Calu3 (cell line): ENCODE measurements at regions not wholly inside any gene's neighbourhood (a gene's known extent, or its start where the extent isn't known, plus 50 kb on each side); places are given as distances from the start of the nearest gene placed in this dataset.

ENCODE experiments used
- BruUV-seq: library from RNA; stranded (reverse); fragments of 400-500 nt; replicated peaks from 2 replicates; lab custom pipeline; 2021; lab: Mats Ljungman, UMichigan
- CTCF ChIA-PET: fragments of 300-600 bp; sonication (Branson Sonifier 250); formaldehyde crosslinking; loops from one replicate; lab custom pipeline; 2022; ENCODE audit warnings: antibody characterized with exemption; lab: Charles Lee
- DNase-seq: peaks from one replicate; pipeline ENCODE4 v3.0.0; 2022
- H3K27ac Mint-ChIP-seq: one replicate; pipeline ENCODE4 v1.8.0; 2022; ENCODE audit warnings: mixed read lengths; ENCODE audit not compliant: unreplicated experiment
- H3K27me3 Mint-ChIP-seq: one replicate; pipeline ENCODE4 v1.8.0; 2022; ENCODE audit warnings: mixed read lengths; ENCODE audit not compliant: unreplicated experiment
- H3K36me3 Mint-ChIP-seq: one replicate; pipeline ENCODE4 v1.8.0; 2022; ENCODE audit warnings: mild to moderate bottlenecking, moderate library complexity, mixed read lengths; ENCODE audit not compliant: insufficient read depth, unreplicated experiment
- H3K4me1 Mint-ChIP-seq: one replicate; pipeline ENCODE4 v1.8.0; 2022; ENCODE audit warnings: mild to moderate bottlenecking, low read depth, mixed read lengths; ENCODE audit not compliant: unreplicated experiment
- H3K4me3 Mint-ChIP-seq: one replicate; pipeline ENCODE4 v1.8.0; 2022; ENCODE audit warnings: mild to moderate bottlenecking, low read depth, moderate library complexity, mixed read lengths; ENCODE audit not compliant: unreplicated experiment
- H3K9me3 Mint-ChIP-seq: one replicate; pipeline ENCODE4 v1.8.0; 2022; ENCODE audit warnings: low read depth, mixed read lengths; ENCODE audit not compliant: unreplicated experiment
- CTCF ChIP-seq: fragments of 200-600 bp; IDR thresholded peaks from one replicate; pipeline ENCODE4 v1.8.0; 2022; ENCODE audit warnings: antibody characterized with exemption; ENCODE audit not compliant: unreplicated experiment
- intact Hi-C: fragments of 100-400 bp; cut with micrococcal nuclease; formaldehyde crosslinking; loops from one replicate; pipeline ENCODE4 v1.10.0; 2022; ENCODE audit not compliant: unreplicated experiment

GRCh38 chr14:100671386-100671901, 55.2 kb upstream of the DLK1 start:
- Mint-ChIP-seq H3K4me1 (peaks cover 19% of the 10 kb centered on the region), H3K27me3 (peaks cover 71% of the 10 kb centered on the region), H3K27ac (no peak overlapping the region), H3K4me3 (no peak overlapping the region), H3K36me3 (no peaks in the 10 kb centered on the region), H3K9me3 (no peaks in the 10 kb centered on the region)
- BruUV-seq = no TSS peak
- TF ChIP-seq CTCF = no peak
- CTCF ChIA-PET = no interaction called here
- intact Hi-C loops = no loop called here
- no peak for DNase-seq

GRCh38 chr14:100671906-100672305, 54.8 kb upstream of the DLK1 start:
- peaks cover 22% of the 10 kb centered on the region for H3K4me1 Mint-ChIP-seq
- H3K9me3 Mint-ChIP-seq = no peaks in the 10 kb centered on the region
- no peak overlapping the region for H3K27ac Mint-ChIP-seq
- intact Hi-C loops = no loop called here
- H3K27me3 Mint-ChIP-seq = peaks cover 66% of the 10 kb centered on the region
- BruUV-seq = no TSS peak
- TF ChIP-seq CTCF = no peak
- no peak for DNase-seq
- H3K36me3 Mint-ChIP-seq = no peaks in the 10 kb centered on the region
- H3K4me3 Mint-ChIP-seq = no peak overlapping the region
- CTCF ChIA-PET = no interaction called here

- no peaks in the 10 kb centered on the region for H3K36me3 Mint-ChIP-seq
- no peak overlapping the region for H3K27ac Mint-ChIP-seq
- no peak overlapping the region for H3K4me3 Mint-ChIP-seq
- no peaks in the 10 kb centered on the region for H3K9me3 Mint-ChIP-seq
- intact Hi-C loops = no loop called here
- H3K27me3 Mint-ChIP-seq = peaks cover 56% of the 10 kb centered on the region
- DNase-seq = peak; percentile 53
- TF ChIP-seq CTCF = no peak
- no TSS peak for BruUV-seq
- H3K4me1 Mint-ChIP-seq = peaks cover 22% of the 10 kb centered on the region
- CTCF ChIA-PET = no interaction called here
These were observed 53.4 kb upstream of the DLK1 start for GRCh38 chr14:100673085-100673806.

GRCh38 chr14:100673807-100674154, 52.9 kb upstream of the DLK1 start:
- Mint-ChIP-seq H3K9me3 (no peaks in the 10 kb centered on the region), H3K27me3 (peaks cover 56% of the 10 kb centered on the region), H3K36me3 (no peaks in the 10 kb centered on the region), H3K27ac (no peak overlapping the region), H3K4me1 (peaks cover 22% of the 10 kb centered on the region), H3K4me3 (no peak overlapping the region)
- DNase-seq = no peak
- no peak for TF ChIP-seq CTCF
- CTCF ChIA-PET = interaction anchor here (0.5 kb wide), 1 partner anchor 8 kb away, joined by 3 read pairs; no protein-coding TSS in a partner anchor
- intact Hi-C loops = no loop called here
- BruUV-seq = no TSS peak
